ENCODE measurements at regions not wholly inside any gene's neighbourhood (a gene's known extent, or its start where the extent isn't known, plus 50 kb on each side); places are given as distances from the start of the nearest gene placed in this dataset.

DNA sequence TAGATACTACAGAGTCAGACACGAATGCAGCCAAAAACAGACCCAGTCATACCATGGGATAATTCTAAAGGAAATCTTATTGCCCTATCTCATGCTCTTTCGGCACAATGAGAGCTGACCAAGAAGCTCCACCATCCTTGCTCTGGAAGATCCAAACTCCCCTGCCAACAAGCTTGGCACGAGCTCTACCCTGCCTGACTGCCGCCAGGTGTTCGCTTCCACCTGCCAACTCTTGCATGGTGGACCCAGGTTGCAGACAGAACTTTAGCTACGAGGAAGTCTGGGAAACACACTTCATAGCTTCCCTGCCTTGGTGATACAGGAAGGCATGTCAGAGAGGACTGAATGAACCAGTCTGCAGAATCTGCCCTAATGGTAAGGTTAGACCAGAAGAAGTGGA, 355.0 kb downstream of the DRD1 start:
- H3K4me3 ChIP-seq (ENCODE audit: control insufficient read depth in 1 of 7, extremely low read depth in 1 of 7, insufficient read depth in 4 of 7, low read depth in 2 of 7, low read length in 6 of 7) = no peak overlapping the region
- H3K27me3 ChIP-seq (replicated peaks in 2 of 5; ENCODE audit: control insufficient read depth in 4 of 5, insufficient read depth in 5 of 5, low read length in 4 of 5) = no peaks in the 10 kb centered on the region
- no peaks in the 10 kb centered on the region for H3K36me3 ChIP-seq (ENCODE audit: control insufficient read depth in 4 of 4, insufficient read depth in 4 of 4, low read length in 3 of 4)
- ChIA-PET CTCF (no interaction called here), POLR2A (no interaction called here)
- no peaks in the 10 kb centered on the region for H3K4me1 ChIP-seq (ENCODE audit: control extremely low read depth in 1 of 4, control insufficient read depth in 4 of 4, insufficient read depth in 4 of 4, low read length in 3 of 4)
- 92% methylated on average over 5 of the region's 6 CpGs for WGBS (ENCODE audit: insufficient coverage)
- peaks cover 0 to 5% (median 0%) of the 10 kb centered on the region in 5 experiments for H3K9me3 ChIP-seq (ENCODE audit: control extremely low read depth in 1 of 5, control insufficient read depth in 4 of 5, insufficient read depth in 2 of 5, low read depth in 1 of 5, low read length in 4 of 5)
- DNase-seq = no peak
- no peak overlapping the region for H3K27ac ChIP-seq (ENCODE audit: insufficient read depth in 1 of 2, low read depth in 1 of 2, low read length in 2 of 2, poor library complexity in 1 of 2, severe bottlenecking in 2 of 2)

- POLR2A ChIA-PET = no interaction called here
- Histone ChIP-seq H3K36me3 (ENCODE audit: control insufficient read depth in 4 of 4, insufficient read depth in 4 of 4, low read length in 3 of 4) (no peaks in the 10 kb centered on the region), H3K27me3 (replicated peaks in 2 of 5; ENCODE audit: control insufficient read depth in 4 of 5, insufficient read depth in 5 of 5, low read length in 4 of 5) (no peaks in the 10 kb centered on the region), H3K4me1 (ENCODE audit: control extremely low read depth in 1 of 4, control insufficient read depth in 4 of 4, insufficient read depth in 4 of 4, low read length in 3 of 4) (no peaks in the 10 kb centered on the region), H3K9me3 (ENCODE audit: control extremely low read depth in 1 of 5, control insufficient read depth in 4 of 5, insufficient read depth in 2 of 5, low read depth in 1 of 5, low read length in 4 of 5) (peaks cover 0 to 5% (median 0%) of the 10 kb centered on the region in 5 experiments), H3K27ac (ENCODE audit: insufficient read depth in 1 of 2, low read depth in 1 of 2, low read length in 2 of 2, poor library complexity in 1 of 2, severe bottlenecking in 2 of 2) (no peak overlapping the region), H3K4me3 (ENCODE audit: control insufficient read depth in 1 of 7, extremely low read depth in 1 of 7, insufficient read depth in 4 of 7, low read depth in 2 of 7, low read length in 6 of 7) (no peak overlapping the region)
- CTCF ChIA-PET = no interaction called here
- DNase-seq = no peak
- 95% methylated on average over 3 of the region's 4 CpGs for WGBS (ENCODE audit: insufficient coverage)
These were observed 358.6 kb downstream of the MSX2 start for GRCh38 chr5:175082866-175083590.

DNA sequence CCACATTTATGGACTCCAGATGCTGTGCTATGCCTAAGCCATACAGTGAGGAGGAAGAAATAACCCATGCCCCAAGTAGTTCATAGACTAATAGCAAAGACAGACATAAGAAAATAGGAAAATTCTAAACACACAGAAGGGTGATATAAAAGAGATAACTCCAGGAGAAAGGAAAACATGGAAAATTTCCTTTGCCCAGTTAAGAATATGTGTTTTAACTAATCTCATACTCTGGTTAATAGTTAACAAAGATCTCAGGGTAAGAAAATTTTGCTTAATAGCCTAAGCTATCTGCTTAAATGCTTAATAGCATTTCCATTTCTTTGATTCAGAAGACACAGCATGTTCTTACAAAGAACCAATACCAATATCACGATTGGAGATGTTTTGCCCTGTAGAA, 358.0 kb downstream of the MSX2 start:
- Histone ChIP-seq H3K36me3 (ENCODE audit: control insufficient read depth in 4 of 4, insufficient read depth in 4 of 4, low read length in 3 of 4) (no peaks in the 10 kb centered on the region), H3K27me3 (replicated peaks in 2 of 5; ENCODE audit: control insufficient read depth in 4 of 5, insufficient read depth in 5 of 5, low read length in 4 of 5) (no peaks in the 10 kb centered on the region), H3K4me1 (ENCODE audit: control extremely low read depth in 1 of 4, control insufficient read depth in 4 of 4, insufficient read depth in 4 of 4, low read length in 3 of 4) (no peaks in the 10 kb centered on the region), H3K4me3 (ENCODE audit: control insufficient read depth in 1 of 7, extremely low read depth in 1 of 7, insufficient read depth in 4 of 7, low read depth in 2 of 7, low read length in 6 of 7) (no peak overlapping the region), H3K27ac (ENCODE audit: insufficient read depth in 1 of 2, low read depth in 1 of 2, low read length in 2 of 2, poor library complexity in 1 of 2, severe bottlenecking in 2 of 2) (no peak overlapping the region), H3K9me3 (ENCODE audit: control extremely low read depth in 1 of 5, control insufficient read depth in 4 of 5, insufficient read depth in 2 of 5, low read depth in 1 of 5, low read length in 4 of 5) (peaks cover 0 to 5% (median 0%) of the 10 kb centered on the region in 5 experiments)
- ChIA-PET POLR2A (no interaction called here), CTCF (no interaction called here)
- 100% methylated on average over 1 of the region's 1 CpG for WGBS (ENCODE audit: insufficient coverage)
- no peak for DNase-seq

- no peak for DNase-seq
These were observed 355.3 kb downstream of the MSX2 start for GRCh38 chr5:175079707-175080106.

DNA sequence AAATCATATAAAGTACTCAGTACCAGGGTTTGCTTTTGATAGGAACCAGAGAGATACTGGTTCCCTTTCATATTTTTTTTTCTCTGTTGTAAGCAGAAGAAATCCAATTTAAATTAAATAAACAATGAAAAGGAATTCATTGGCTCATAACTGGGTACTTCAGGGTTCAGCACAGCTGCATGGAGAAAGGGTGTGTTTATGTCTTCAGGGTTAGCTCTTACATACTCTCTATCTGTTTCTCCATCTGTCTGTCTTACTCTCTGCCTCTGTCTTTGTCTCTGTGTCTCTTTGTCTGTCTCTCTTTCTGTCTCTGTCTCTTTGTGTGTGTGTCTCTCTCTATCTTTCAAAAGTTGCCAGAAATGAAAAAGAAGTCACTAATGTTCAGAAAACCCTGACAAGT, 345.9 kb downstream of the MSX2 start:
- no peak overlapping the region for H3K4me3 ChIP-seq (ENCODE audit: control insufficient read depth in 1 of 7, extremely low read depth in 1 of 7, insufficient read depth in 4 of 7, low read depth in 2 of 7, low read length in 6 of 7)
- no peaks in the 10 kb centered on the region for H3K27me3 ChIP-seq (replicated peaks in 2 of 5; ENCODE audit: control insufficient read depth in 4 of 5, insufficient read depth in 5 of 5, low read length in 4 of 5)
- H3K9me3 ChIP-seq (ENCODE audit: control extremely low read depth in 1 of 5, control insufficient read depth in 4 of 5, insufficient read depth in 2 of 5, low read depth in 1 of 5, low read length in 4 of 5) = no peaks in the 10 kb centered on the region
- H3K27ac ChIP-seq (ENCODE audit: insufficient read depth in 1 of 2, low read depth in 1 of 2, low read length in 2 of 2, poor library complexity in 1 of 2, severe bottlenecking in 2 of 2) = no peak overlapping the region
- CTCF ChIA-PET = no interaction called here
- POLR2A ChIA-PET = no interaction called here
- DNase-seq = no peak
- H3K36me3 ChIP-seq (ENCODE audit: control insufficient read depth in 4 of 4, insufficient read depth in 4 of 4, low read length in 3 of 4) = no peaks in the 10 kb centered on the region
- no peaks in the 10 kb centered on the region for H3K4me1 ChIP-seq (ENCODE audit: control extremely low read depth in 1 of 4, control insufficient read depth in 4 of 4, insufficient read depth in 4 of 4, low read length in 3 of 4)

More at GRCh38 chr5:175079707-175080106, 355.3 kb downstream of the MSX2 start:
- Histone ChIP-seq H3K36me3 (ENCODE audit: control insufficient read depth in 4 of 4, insufficient read depth in 4 of 4, low read length in 3 of 4) (no peaks in the 10 kb centered on the region), H3K4me3 (ENCODE audit: control insufficient read depth in 1 of 7, extremely low read depth in 1 of 7, insufficient read depth in 4 of 7, low read depth in 2 of 7, low read length in 6 of 7) (no peak overlapping the region), H3K9me3 (ENCODE audit: control extremely low read depth in 1 of 5, control insufficient read depth in 4 of 5, insufficient read depth in 2 of 5, low read depth in 1 of 5, low read length in 4 of 5) (no peaks in the 10 kb centered on the region), H3K27me3 (replicated peaks in 2 of 5; ENCODE audit: control insufficient read depth in 4 of 5, insufficient read depth in 5 of 5, low read length in 4 of 5) (no peaks in the 10 kb centered on the region), H3K27ac (ENCODE audit: insufficient read depth in 1 of 2, low read depth in 1 of 2, low read length in 2 of 2, poor library complexity in 1 of 2, severe bottlenecking in 2 of 2) (no peak overlapping the region), H3K4me1 (ENCODE audit: control extremely low read depth in 1 of 4, control insufficient read depth in 4 of 4, insufficient read depth in 4 of 4, low read length in 3 of 4) (no peaks in the 10 kb centered on the region)
- CTCF ChIA-PET = no interaction called here
- POLR2A ChIA-PET = no interaction called here
- no CpG with 5 or more reads among the region's 2 CpGs for WGBS (ENCODE audit: insufficient coverage)

DNA sequence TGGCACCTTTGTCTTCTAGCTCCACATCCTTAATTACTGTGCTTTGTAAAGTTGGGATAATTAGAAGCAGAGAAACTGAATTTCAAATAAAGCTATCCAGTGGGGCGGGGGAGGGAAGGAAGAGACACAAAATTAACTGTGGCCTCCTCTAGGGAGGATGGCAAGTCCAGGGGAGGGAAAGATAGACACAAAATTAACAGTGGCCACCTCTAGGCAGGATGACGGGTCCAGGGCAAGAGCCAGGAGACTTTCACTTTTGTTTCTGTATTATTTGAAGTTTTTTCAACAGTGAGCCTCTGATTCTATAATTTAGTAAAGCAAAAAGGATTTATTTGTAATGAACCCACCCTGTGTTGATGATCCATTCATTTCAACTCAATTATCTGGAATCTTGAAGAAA, 335.9 kb downstream of the MSX2 start:
- ChIA-PET POLR2A (no interaction called here), CTCF (interaction anchor here (0.7 kb wide), 1 partner anchor 8 kb away, joined by 3 read pairs; no protein-coding TSS in a partner anchor)
- DNase-seq = peak in 1 of 3 donors; percentile 1
- peaks cover 2 to 15% (median 11%) of the 10 kb centered on the region in 5 experiments for H3K27me3 ChIP-seq (replicated peaks in 2 of 5; ENCODE audit: control insufficient read depth in 4 of 5, insufficient read depth in 5 of 5, low read length in 4 of 5)
- H3K4me1 ChIP-seq (ENCODE audit: control extremely low read depth in 1 of 4, control insufficient read depth in 4 of 4, insufficient read depth in 4 of 4, low read length in 3 of 4) = peaks cover 0 to 7% (median 2%) of the 10 kb centered on the region in 4 experiments
- no peaks in the 10 kb centered on the region for H3K36me3 ChIP-seq (ENCODE audit: control insufficient read depth in 4 of 4, insufficient read depth in 4 of 4, low read length in 3 of 4)
- peak overlapping the region in 4 of 7 experiments; percentile 27 to 68 (median 58) for H3K4me3 ChIP-seq (ENCODE audit: control insufficient read depth in 1 of 7, extremely low read depth in 1 of 7, insufficient read depth in 4 of 7, low read depth in 2 of 7, low read length in 6 of 7)
- H3K9me3 ChIP-seq (ENCODE audit: control extremely low read depth in 1 of 5, control insufficient read depth in 4 of 5, insufficient read depth in 2 of 5, low read depth in 1 of 5, low read length in 4 of 5) = no peaks in the 10 kb centered on the region
- 44% methylated on average over 1 of the region's 2 CpGs for WGBS (ENCODE audit: insufficient coverage)
- no peak overlapping the region for H3K27ac ChIP-seq (ENCODE audit: insufficient read depth in 1 of 2, low read depth in 1 of 2, low read length in 2 of 2, poor library complexity in 1 of 2, severe bottlenecking in 2 of 2)

- Histone ChIP-seq H3K9me3 (ENCODE audit: control extremely low read depth in 1 of 5, control insufficient read depth in 4 of 5, insufficient read depth in 2 of 5, low read depth in 1 of 5, low read length in 4 of 5) (no peaks in the 10 kb centered on the region), H3K4me1 (ENCODE audit: control extremely low read depth in 1 of 4, control insufficient read depth in 4 of 4, insufficient read depth in 4 of 4, low read length in 3 of 4) (peaks cover 0 to 7% (median 2%) of the 10 kb centered on the region in 4 experiments), H3K36me3 (ENCODE audit: control insufficient read depth in 4 of 4, insufficient read depth in 4 of 4, low read length in 3 of 4) (no peaks in the 10 kb centered on the region), H3K27me3 (replicated peaks in 2 of 5; ENCODE audit: control insufficient read depth in 4 of 5, insufficient read depth in 5 of 5, low read length in 4 of 5) (peaks cover 2 to 15% (median 11%) of the 10 kb centered on the region in 5 experiments), H3K4me3 (ENCODE audit: control insufficient read depth in 1 of 7, extremely low read depth in 1 of 7, insufficient read depth in 4 of 7, low read depth in 2 of 7, low read length in 6 of 7) (peak overlapping the region in 4 of 7 experiments; percentile 27 to 68 (median 58)), H3K27ac (ENCODE audit: insufficient read depth in 1 of 2, low read depth in 1 of 2, low read length in 2 of 2, poor library complexity in 1 of 2, severe bottlenecking in 2 of 2) (no peak overlapping the region)
- ChIA-PET POLR2A (no interaction called here), CTCF (interaction anchor here (0.7 kb wide), 1 partner anchor 9 kb away, joined by 3 read pairs; no protein-coding TSS in a partner anchor)
- WGBS (ENCODE audit: insufficient coverage) = 0% methylated on average over 16 of the region's 22 CpGs
- DNase-seq = peak; percentile 7 to 44 (median 28)
These were observed 335.4 kb downstream of the MSX2 start for GRCh38 chr5:175059687-175060211.
